ENCODE measurements at regions not wholly inside any gene's neighbourhood (a gene's known extent, or its start where the extent isn't known, plus 50 kb on each side); places are given as distances from the start of the nearest gene placed in this dataset.

DNA sequence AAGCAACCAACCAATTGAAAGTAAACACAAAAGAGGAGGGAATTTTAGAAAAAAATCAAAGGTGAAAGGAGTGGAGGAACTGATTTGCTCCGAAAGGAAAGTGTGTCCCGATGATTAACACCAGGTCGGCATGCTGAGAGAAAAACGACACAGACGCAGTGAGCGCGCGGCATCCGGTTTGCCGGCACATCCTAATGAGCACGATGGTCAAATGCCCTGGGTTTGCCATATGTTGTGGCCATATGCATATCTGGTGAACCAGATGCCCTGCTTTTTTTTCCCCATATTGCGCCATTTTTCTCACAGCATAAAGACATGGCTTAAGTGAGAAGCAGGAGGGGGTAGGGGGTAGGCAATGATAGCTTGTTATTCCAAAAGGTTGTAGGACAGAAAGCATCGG lies 626.7 kb downstream of the BCL11A start:
- Mint-ChIP-seq H3K27ac (no peak overlapping the region), H3K9me3 (peaks cover 7% of the 10 kb centered on the region), H3K4me3 (no peak overlapping the region), H3K4me1 (ENCODE audit: low read depth) (no peaks in the 10 kb centered on the region), H3K27me3 (peaks cover 4% of the 10 kb centered on the region), H3K36me3 (ENCODE audit: low read depth) (no peaks in the 10 kb centered on the region)

DNA sequence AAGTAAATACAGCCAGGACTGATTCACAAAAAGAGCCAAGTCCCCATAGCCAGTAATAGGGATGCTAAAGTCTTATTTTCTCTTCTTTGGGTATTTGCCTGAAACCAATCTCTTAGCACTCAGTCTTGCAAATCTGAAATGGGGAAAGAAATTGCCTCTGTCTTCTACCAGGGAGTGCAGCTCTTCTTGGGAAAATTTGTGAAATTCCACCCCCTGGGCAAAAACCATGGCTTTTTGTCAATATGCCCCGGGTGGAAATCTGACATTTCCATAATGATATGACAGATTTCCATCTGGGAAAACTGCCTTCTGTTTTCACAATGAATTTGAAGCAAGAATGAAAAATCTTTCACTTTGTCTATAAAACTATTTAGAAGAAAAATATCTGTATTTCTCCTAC lies 628.1 kb downstream of the BCL11A start:
- Mint-ChIP-seq H3K4me3 (no peak overlapping the region), H3K36me3 (ENCODE audit: low read depth) (no peaks in the 10 kb centered on the region), H3K27ac (no peak overlapping the region), H3K27me3 (peaks cover 4% of the 10 kb centered on the region), H3K9me3 (peaks cover 1% of the 10 kb centered on the region), H3K4me1 (ENCODE audit: low read depth) (no peaks in the 10 kb centered on the region)

DNA sequence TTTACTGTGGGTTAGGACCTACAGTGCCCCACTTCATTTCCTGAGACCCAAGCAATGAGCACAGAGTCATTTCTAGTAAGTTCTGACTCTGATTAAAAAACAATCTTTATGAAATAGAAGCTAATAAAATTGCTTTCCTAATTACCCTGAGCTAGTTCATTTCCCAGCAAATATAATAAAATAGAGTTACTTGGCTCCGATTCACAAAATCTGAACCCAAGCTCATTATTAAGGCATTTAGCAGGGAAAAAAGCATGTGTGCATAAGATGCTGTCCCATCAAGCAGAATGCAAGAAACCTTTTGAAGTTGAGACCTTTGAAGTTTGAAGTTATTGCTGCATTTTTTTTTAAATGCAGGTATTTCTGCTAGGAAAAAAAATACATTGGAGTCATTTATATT lies 629.1 kb downstream of the BCL11A start:
- Mint-ChIP-seq H3K4me3 (no peak overlapping the region), H3K27ac (no peak overlapping the region), H3K9me3 (no peaks in the 10 kb centered on the region), H3K4me1 (ENCODE audit: low read depth) (no peaks in the 10 kb centered on the region), H3K27me3 (peaks cover 4% of the 10 kb centered on the region), H3K36me3 (ENCODE audit: low read depth) (no peaks in the 10 kb centered on the region)

DNA sequence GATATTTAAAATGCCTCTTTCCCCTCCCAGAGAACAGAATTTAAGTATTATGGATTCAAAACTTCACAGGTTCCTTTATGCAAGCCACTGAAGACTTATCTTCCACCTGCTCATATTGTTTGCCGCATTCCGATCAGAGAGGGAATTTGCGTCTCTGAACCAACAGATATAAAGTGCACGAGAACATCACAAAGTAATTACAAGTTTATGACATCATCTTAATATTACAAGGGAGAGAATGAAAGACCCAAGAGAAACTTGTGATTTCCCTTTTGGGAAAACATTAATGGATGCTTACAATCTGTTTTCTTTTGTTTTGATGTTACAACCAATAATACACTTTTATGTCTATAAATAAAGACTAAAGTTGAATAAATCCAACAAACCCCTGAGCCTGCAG lies 631.0 kb downstream of the BCL11A start:
- no peaks in the 10 kb centered on the region for H3K4me1 Mint-ChIP-seq (ENCODE audit: low read depth)
- no peaks in the 10 kb centered on the region for H3K36me3 Mint-ChIP-seq (ENCODE audit: low read depth)
- H3K27me3 Mint-ChIP-seq, result peaks cover 4% of the 10 kb centered on the region
- no peaks in the 10 kb centered on the region for H3K9me3 Mint-ChIP-seq
- no peak overlapping the region for H3K27ac Mint-ChIP-seq
- H3K4me3 Mint-ChIP-seq, result no peak overlapping the region

DNA sequence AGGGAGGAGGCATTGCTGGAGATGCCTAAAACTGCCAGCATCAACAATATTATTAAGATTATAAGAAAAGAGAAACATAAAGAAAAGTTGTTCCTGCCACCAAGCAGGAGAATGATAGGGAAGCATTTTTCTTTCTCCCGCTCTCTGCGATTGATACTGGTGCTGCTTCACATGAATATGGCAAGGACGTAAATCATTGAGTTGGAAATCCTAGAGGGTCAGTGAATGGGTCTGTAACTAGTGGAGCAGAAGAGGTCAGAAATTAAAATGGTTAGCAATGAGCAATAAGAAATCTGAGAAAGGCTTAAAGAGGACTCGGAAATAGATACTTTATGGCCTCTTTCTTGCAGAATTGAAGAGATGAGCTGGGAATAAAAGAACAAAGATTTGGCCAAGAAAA lies 631.7 kb downstream of the BCL11A start:
- H3K4me1 Mint-ChIP-seq (ENCODE audit: low read depth), result no peaks in the 10 kb centered on the region
- no peaks in the 10 kb centered on the region for H3K9me3 Mint-ChIP-seq
- H3K27me3 Mint-ChIP-seq, result peaks cover 4% of the 10 kb centered on the region
- no peaks in the 10 kb centered on the region for H3K36me3 Mint-ChIP-seq (ENCODE audit: low read depth)
- H3K27ac Mint-ChIP-seq, result no peak overlapping the region
- H3K4me3 Mint-ChIP-seq, result no peak overlapping the region

DNA sequence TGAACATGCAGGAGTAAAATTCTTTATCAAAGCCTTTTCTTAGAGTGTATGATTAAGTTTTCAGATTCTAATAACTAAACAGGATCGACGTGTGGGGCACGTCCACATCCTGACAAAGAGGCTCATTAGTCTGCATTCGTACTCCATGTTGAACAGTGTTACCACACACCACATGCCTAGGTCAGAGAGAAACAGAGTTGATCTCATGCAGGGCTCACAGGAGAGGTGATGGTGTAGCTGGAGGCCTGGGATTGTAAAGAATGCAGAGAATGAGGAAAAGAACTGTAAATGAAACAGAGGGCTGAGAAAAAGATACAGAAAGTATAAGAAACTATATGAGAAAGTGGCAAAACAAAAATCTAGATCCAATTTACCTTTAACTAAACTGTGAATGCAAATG lies 632.5 kb downstream of the BCL11A start:
- H3K4me1 Mint-ChIP-seq (ENCODE audit: low read depth), result no peaks in the 10 kb centered on the region
- no peaks in the 10 kb centered on the region for H3K9me3 Mint-ChIP-seq
- peaks cover 3% of the 10 kb centered on the region for H3K27me3 Mint-ChIP-seq
- H3K27ac Mint-ChIP-seq, result no peak overlapping the region
- H3K4me3 Mint-ChIP-seq, result no peak overlapping the region
- H3K36me3 Mint-ChIP-seq (ENCODE audit: low read depth), result no peaks in the 10 kb centered on the region

DNA sequence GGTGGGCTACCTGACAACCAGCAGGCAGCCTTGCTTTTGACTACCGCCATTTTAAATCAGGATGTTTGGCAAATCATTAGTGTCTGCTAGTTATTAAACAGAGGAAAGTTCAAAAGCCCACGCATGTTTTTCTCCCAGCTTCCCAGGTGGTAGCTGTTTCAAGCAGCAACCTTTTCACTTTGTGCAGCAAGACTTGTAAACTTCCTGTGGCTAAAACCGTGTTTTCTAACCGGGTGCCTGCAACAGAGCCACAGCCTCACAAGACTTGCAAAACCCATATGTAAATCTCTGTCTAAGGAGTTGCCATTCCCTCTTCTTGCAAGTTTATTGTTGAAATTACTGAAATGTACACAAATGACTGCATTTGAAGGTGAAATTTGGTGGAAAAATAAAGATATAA lies 633.1 kb downstream of the BCL11A start:
- H3K9me3 Mint-ChIP-seq, result no peaks in the 10 kb centered on the region
- H3K27me3 Mint-ChIP-seq, result no peaks in the 10 kb centered on the region
- H3K4me1 Mint-ChIP-seq (ENCODE audit: low read depth), result no peaks in the 10 kb centered on the region
- H3K4me3 Mint-ChIP-seq, result no peak overlapping the region
- no peak overlapping the region for H3K27ac Mint-ChIP-seq
- no peaks in the 10 kb centered on the region for H3K36me3 Mint-ChIP-seq (ENCODE audit: low read depth)

DNA sequence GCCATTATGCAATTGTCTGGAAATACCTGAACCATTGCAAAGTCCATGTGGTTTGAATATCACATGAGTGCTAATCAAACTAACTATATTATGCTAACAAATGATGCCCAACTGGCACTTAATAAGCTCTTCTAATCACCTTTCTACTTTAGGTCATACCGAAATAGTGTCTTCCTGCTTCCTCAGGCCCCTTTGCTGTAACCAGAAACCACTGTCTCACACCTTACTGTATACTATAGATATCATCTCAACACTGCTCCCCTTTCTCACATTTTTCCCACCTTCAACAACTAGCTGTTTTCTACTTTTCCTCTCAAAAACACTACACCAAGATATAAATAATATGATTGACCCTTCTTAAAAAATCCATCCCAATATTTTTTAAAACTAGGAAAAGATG lies 633.9 kb downstream of the BCL11A start:
- no peaks in the 10 kb centered on the region for H3K27me3 Mint-ChIP-seq
- no peaks in the 10 kb centered on the region for H3K4me1 Mint-ChIP-seq (ENCODE audit: low read depth)
- H3K4me3 Mint-ChIP-seq, result no peak overlapping the region
- H3K9me3 Mint-ChIP-seq, result no peaks in the 10 kb centered on the region
- no peak overlapping the region for H3K27ac Mint-ChIP-seq
- H3K36me3 Mint-ChIP-seq (ENCODE audit: low read depth), result no peaks in the 10 kb centered on the region

DNA sequence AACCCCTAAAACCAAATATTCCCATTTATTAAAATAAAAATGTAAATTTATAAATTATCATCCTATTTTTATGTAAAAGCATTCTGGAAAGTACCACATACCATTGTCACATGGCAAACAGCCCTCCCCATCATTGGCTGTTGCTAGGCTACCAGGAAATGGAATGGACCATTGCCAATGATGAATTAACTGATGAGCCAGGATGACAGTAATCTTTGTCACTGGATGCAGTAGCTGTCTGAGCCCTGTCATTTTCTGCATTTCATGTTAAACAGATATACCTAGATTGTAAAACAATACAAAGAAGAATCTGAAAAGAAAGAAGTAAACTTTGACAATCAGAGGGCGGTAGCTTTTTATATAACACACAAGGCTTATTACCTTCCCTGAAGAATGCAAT lies 641.4 kb downstream of the BCL11A start:
- H3K9me3 Mint-ChIP-seq, result no peaks in the 10 kb centered on the region
- H3K36me3 Mint-ChIP-seq (ENCODE audit: low read depth), result no peaks in the 10 kb centered on the region
- peaks cover 21% of the 10 kb centered on the region for H3K4me1 Mint-ChIP-seq (ENCODE audit: low read depth)
- no peak overlapping the region for H3K27ac Mint-ChIP-seq
- no peak overlapping the region for H3K4me3 Mint-ChIP-seq
- H3K27me3 Mint-ChIP-seq, result no peaks in the 10 kb centered on the region

DNA sequence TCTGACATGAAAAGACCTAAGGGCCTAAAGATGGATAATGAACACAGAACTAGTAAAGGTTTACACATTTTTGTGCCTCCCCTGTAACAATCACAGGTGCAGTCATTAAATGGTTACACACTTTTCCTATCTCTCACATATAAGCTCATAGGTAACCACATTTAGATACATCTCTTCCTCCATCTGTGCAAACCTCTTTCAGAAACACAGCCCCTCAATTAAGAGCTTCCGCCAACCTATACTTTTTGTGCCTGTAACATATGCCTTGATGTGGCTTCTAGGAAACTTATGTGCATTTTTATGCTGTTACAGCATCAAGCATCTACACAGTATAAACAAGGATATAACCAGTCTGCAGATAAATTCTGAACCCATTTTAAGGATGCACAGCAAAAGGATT lies 643.3 kb downstream of the BCL11A start:
- Mint-ChIP-seq H3K27me3 (no peaks in the 10 kb centered on the region), H3K4me3 (no peak overlapping the region), H3K9me3 (no peaks in the 10 kb centered on the region), H3K36me3 (ENCODE audit: low read depth) (no peaks in the 10 kb centered on the region), H3K27ac (no peak overlapping the region), H3K4me1 (ENCODE audit: low read depth) (peaks cover 21% of the 10 kb centered on the region)

DNA sequence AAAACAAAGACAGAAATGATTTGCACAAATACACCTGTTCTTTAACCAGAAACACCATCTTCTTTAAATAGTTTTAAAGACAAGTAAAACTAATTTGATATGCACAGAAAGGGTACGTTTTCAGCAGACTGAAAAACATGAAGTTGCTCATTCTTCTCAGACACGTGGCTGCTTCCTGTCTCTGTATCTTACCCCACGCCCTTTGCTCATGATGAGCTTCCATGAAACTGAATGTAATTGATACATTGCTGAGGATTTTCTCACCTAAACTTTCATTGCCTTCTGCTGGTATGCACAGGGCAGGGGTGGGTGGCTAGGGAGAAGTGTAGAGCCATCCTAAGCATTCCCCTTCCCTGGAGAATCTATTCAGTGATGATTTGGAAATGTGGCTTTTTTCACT lies 644.3 kb downstream of the BCL11A start:
- Mint-ChIP-seq H3K27ac (no peak overlapping the region), H3K27me3 (no peaks in the 10 kb centered on the region), H3K4me1 (ENCODE audit: low read depth) (peaks cover 21% of the 10 kb centered on the region), H3K36me3 (ENCODE audit: low read depth) (no peaks in the 10 kb centered on the region), H3K9me3 (no peaks in the 10 kb centered on the region), H3K4me3 (no peak overlapping the region)

DNA sequence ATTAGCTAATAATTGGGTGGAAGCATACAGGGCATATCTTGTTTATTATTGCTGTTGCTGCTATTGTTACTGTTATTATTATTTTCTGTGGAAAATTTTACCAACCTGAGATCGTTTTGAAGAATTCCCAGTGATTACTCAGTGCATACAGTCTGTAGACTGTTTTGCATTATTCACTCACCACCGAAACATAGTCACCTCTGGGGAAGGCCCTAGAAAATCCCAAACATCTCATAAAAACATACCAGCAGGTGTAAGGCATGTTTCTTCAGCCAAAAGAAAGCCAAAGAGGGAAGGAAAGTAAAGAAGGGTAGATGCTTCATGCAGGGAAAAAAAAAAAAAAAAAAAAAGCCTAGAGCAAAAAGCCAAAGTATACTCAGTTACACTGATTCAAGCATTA lies 647.7 kb downstream of the BCL11A start:
- Mint-ChIP-seq H3K27me3 (no peaks in the 10 kb centered on the region), H3K4me1 (ENCODE audit: low read depth) (peaks cover 21% of the 10 kb centered on the region), H3K4me3 (no peak overlapping the region), H3K27ac (no peak overlapping the region), H3K36me3 (ENCODE audit: low read depth) (no peaks in the 10 kb centered on the region), H3K9me3 (no peaks in the 10 kb centered on the region)

DNA sequence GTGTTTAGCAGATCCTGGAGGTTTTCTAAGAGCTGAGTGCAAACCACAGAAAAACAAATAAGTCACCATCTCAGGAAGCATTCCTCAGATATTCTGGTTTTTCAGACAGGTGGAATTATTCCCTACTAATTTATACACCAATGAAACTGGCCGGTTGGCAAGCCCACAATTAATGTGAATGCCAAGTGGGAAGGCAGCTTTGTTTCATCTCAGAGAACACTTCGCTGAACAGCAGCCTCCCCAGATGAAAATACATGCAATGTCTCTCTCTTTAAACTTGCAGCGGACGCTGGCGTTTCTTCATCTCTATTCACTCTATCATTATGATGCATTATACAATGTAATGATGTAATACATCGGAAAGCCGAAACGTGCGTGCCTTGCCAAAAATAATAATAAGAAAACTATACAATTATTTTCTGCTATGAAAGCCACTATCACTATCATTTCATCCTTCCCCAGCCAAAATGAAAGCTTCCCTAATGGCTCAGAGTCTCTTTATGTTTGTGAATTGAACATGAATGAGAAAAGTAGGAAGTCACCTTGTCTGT lies 649.4 kb downstream of the BCL11A start:
- H3K9me3 Mint-ChIP-seq, result no peaks in the 10 kb centered on the region
- no peaks in the 10 kb centered on the region for H3K27me3 Mint-ChIP-seq
- H3K4me3 Mint-ChIP-seq, result no peak overlapping the region
- H3K36me3 Mint-ChIP-seq (ENCODE audit: low read depth), result no peaks in the 10 kb centered on the region
- H3K4me1 Mint-ChIP-seq (ENCODE audit: low read depth), result peaks cover 7% of the 10 kb centered on the region
- H3K27ac Mint-ChIP-seq, result no peak overlapping the region

DNA sequence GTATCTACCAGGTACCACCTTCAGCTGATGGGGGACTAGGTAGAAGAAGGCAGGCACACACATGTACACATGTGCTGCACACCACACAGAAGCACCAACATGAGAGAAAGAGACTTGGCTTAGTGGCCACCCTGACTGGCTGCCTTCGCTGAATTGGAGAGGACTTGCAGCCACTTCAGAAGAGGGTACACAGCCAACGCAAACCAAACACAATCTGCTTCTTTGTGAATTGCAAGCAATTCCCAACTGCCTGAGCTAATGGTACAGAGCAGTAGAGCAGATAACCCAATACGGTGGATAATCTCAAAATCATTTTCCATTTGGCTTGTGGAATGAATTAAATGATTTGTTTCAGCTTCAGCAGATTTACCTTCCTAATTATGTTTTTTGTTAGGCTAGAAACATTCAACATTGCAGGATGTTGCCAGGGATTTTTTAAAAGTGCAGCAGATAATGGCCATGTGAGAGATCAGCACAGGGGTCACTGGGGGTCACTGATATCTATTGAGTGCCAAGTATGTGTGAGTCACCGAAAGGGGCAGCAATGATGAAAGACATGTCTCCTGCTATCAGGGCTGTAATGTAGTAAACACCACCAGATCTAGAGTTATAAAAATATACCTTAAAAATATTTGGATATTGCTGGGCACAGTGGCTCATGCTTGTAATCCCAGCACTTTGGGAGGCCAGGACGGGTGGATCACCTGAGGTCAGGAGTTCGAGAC lies 652.6 kb downstream of the BCL11A start:
- Mint-ChIP-seq H3K27ac (no peak overlapping the region), H3K36me3 (ENCODE audit: low read depth) (no peaks in the 10 kb centered on the region)

DNA sequence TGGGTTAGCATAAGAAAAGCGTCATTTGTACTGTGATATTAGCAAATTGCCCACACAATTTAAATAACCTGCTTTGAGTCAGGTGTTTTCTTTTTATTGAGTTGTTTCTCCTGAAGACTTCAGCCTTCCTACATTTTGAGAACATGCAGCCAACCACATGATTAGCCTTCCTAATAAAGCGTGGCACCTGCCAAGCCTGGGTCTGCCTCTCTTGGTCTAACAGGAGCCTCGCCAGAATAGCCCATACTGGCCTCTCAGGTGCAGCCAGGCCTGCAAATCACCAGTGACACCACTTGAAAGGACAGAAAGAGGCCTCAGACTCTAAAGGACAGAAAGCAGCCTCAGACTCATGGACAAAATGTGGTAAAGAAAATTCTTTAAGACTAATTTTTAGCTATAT lies 653.8 kb downstream of the BCL11A start:
- peaks cover 7% of the 10 kb centered on the region for H3K4me1 Mint-ChIP-seq (ENCODE audit: low read depth)
- H3K4me3 Mint-ChIP-seq, result no peak overlapping the region
- no peaks in the 10 kb centered on the region for H3K27me3 Mint-ChIP-seq
- no peak overlapping the region for H3K27ac Mint-ChIP-seq
- H3K36me3 Mint-ChIP-seq (ENCODE audit: low read depth), result no peaks in the 10 kb centered on the region
- H3K9me3 Mint-ChIP-seq, result no peaks in the 10 kb centered on the region

More for the DNA sequence above, 652.6 kb downstream of the BCL11A start:
- no peak overlapping the region for H3K4me3 Mint-ChIP-seq
- no peaks in the 10 kb centered on the region for H3K27me3 Mint-ChIP-seq
- peaks cover 7% of the 10 kb centered on the region for H3K4me1 Mint-ChIP-seq (ENCODE audit: low read depth)
- no peaks in the 10 kb centered on the region for H3K9me3 Mint-ChIP-seq
